ENCODE measurements at regions not wholly inside any gene's neighbourhood (a gene's known extent, or its start where the extent isn't known, plus 50 kb on each side); places are given as distances from the start of the nearest gene placed in this dataset.

DNA sequence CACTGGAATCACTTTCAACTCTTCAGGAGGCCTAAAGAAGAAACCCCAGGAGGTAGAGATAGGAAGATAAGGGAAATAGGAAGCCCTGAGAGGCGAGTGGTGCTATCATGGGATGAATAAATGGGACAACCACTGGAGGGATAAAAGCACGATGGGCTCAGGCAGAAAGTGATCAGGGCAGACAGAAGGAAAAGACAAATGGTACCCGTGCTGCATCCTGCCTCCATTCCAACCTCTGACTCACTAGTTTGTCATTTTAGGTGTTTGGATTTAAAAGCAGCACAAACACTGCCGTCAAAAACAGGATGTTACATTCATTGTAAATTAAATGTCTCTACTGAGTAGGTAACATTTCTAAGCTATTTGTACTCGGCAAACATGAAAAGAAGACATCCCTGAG lies 314.3 kb upstream of the HTR2A start:
- Histone ChIP-seq H3K4me2 (replicated peaks; ENCODE audit: extremely low read depth, low read length, poor library complexity, severe bottlenecking) (no peak overlapping the region), H3K79me2 (ENCODE audit: insufficient read depth, low read length) (no peaks in the 10 kb centered on the region), H3K27ac (ENCODE audit: low read depth in 1 of 2, low read length in 2 of 2) (no peak overlapping the region), H3K27me3 (ENCODE audit: control insufficient read depth in 2 of 2, insufficient read depth in 2 of 2, low read length in 2 of 2) (no peaks in the 10 kb centered on the region), H3K4me3 (replicated peaks in 1 of 3; ENCODE audit: low read depth in 2 of 3, low read length in 3 of 3) (no peak overlapping the region), H2AFZ (ENCODE audit: insufficient read depth, low read depth, low read length, poor library complexity, severe bottlenecking) (no peak overlapping the region), H4K20me1 (ENCODE audit: insufficient read depth, low read length) (no peaks in the 10 kb centered on the region), H3K9me3 (replicated peaks in 1 of 2; ENCODE audit: control insufficient read depth in 1 of 2, insufficient read depth in 1 of 2, low read length in 2 of 2) (no peaks in the 10 kb centered on the region), H3K36me3 (replicated peaks in 1 of 2; ENCODE audit: control insufficient read depth in 1 of 2, insufficient read depth in 2 of 2, low read length in 2 of 2) (no peaks in the 10 kb centered on the region), H3K4me1 (ENCODE audit: control insufficient read depth in 1 of 2, insufficient read depth in 2 of 2, low read length in 2 of 2) (no peaks in the 10 kb centered on the region), H3K9ac (ENCODE audit: insufficient read depth, low read length, poor library complexity, severe bottlenecking) (no peak overlapping the region)
- Mint-ChIP-seq H3K9me3 (peaks cover 0 to 4% (median 0%) of the 10 kb centered on the region in 7 donors), H3K4me1 (no peaks in the 10 kb centered on the region), H3K27me3 (ENCODE audit: low read depth in 3 of 3) (peaks cover 0 to 2% (median 0%) of the 10 kb centered on the region in 3 donors), H3K4me3 (no peak overlapping the region), H3K27ac (no peak overlapping the region), H3K36me3 (no peaks in the 10 kb centered on the region)
- WGBS (ENCODE audit: insufficient coverage), result 75% methylated on average over 4 of the region's 5 CpGs
- no peak for DNase-seq
- intact Hi-C loops (cut with micrococcal nuclease), result no loop called here
- TF ChIP-seq, protein P1, sequence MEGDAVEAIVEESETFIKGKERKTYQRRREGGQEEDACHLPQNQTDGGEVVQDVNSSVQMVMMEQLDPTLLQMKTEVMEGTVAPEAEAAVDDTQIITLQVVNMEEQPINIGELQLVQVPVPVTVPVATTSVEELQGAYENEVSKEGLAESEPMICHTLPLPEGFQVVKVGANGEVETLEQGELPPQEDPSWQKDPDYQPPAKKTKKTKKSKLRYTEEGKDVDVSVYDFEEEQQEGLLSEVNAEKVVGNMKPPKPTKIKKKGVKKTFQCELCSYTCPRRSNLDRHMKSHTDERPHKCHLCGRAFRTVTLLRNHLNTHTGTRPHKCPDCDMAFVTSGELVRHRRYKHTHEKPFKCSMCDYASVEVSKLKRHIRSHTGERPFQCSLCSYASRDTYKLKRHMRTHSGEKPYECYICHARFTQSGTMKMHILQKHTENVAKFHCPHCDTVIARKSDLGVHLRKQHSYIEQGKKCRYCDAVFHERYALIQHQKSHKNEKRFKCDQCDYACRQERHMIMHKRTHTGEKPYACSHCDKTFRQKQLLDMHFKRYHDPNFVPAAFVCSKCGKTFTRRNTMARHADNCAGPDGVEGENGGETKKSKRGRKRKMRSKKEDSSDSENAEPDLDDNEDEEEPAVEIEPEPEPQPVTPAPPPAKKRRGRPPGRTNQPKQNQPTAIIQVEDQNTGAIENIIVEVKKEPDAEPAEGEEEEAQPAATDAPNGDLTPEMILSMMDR (IDR thresholded peaks at IDR 0.05), result no peak

DNA sequence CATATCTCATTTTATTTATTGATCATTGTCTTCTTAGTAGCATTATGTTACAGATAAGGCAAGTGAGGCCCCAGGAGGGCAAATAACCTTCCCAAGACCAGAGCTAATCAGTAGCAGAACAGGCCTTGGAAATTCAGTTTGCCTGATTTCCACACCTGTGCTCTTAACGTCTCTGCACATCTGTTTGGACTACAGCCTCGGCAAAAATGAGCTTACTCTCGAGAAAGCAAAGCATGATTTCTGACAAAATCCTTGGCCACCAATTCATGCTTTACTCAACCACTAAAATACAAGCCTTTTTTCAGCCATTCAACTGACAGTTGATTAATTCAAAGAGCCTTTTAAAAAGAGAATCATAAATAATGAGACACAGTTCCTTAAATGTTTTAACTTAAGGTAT lies 309.3 kb upstream of the HTR2A start:
- Mint-ChIP-seq H3K36me3 (no peaks in the 10 kb centered on the region), H3K4me3 (no peak overlapping the region)
- 100% methylated on average over 3 of the region's 3 CpGs for WGBS (ENCODE audit: insufficient coverage)

More for the DNA sequence above, 309.3 kb upstream of the HTR2A start:
- TF ChIP-seq, protein P1 (IDR thresholded peaks at IDR 0.05), result no peak
- no peaks in the 10 kb centered on the region for H3K27me3 ChIP-seq (ENCODE audit: control insufficient read depth in 2 of 2, insufficient read depth in 2 of 2, low read length in 2 of 2)
- no peaks in the 10 kb centered on the region for H4K20me1 ChIP-seq (ENCODE audit: insufficient read depth, low read length)
- no peak overlapping the region for H3K27ac ChIP-seq (ENCODE audit: low read depth in 1 of 2, low read length in 2 of 2)
- intact Hi-C loops (cut with micrococcal nuclease), result no loop called here
- H3K4me2 ChIP-seq (replicated peaks; ENCODE audit: extremely low read depth, low read length, poor library complexity, severe bottlenecking), result no peak overlapping the region
- Mint-ChIP-seq H3K27me3 (ENCODE audit: low read depth in 3 of 3) (no peaks in the 10 kb centered on the region), H3K4me1 (no peaks in the 10 kb centered on the region), H3K9me3 (peaks cover 0 to 18% (median 4%) of the 10 kb centered on the region in 7 donors), H3K27ac (no peak overlapping the region)
- H3K4me1 ChIP-seq (ENCODE audit: control insufficient read depth in 1 of 2, insufficient read depth in 2 of 2, low read length in 2 of 2), result no peaks in the 10 kb centered on the region
- H3K9ac ChIP-seq (ENCODE audit: insufficient read depth, low read length, poor library complexity, severe bottlenecking), result no peak overlapping the region
- H2AFZ ChIP-seq (ENCODE audit: insufficient read depth, low read depth, low read length, poor library complexity, severe bottlenecking), result no peak overlapping the region
- H3K4me3 ChIP-seq (replicated peaks in 1 of 3; ENCODE audit: low read depth in 2 of 3, low read length in 3 of 3), result no peak overlapping the region
- no peak for DNase-seq
- H3K36me3 ChIP-seq (replicated peaks in 1 of 2; ENCODE audit: control insufficient read depth in 1 of 2, insufficient read depth in 2 of 2, low read length in 2 of 2), result no peaks in the 10 kb centered on the region
- peaks cover 0 to 4% of the 10 kb centered on the region in 2 donors for H3K9me3 ChIP-seq (replicated peaks in 1 of 2; ENCODE audit: control insufficient read depth in 1 of 2, insufficient read depth in 1 of 2, low read length in 2 of 2)
- no peaks in the 10 kb centered on the region for H3K79me2 ChIP-seq (ENCODE audit: insufficient read depth, low read length)
